ENCODE measurements at regions not wholly inside any gene's neighbourhood (a gene's known extent, or its start where the extent isn't known, plus 50 kb on each side); places are given as distances from the start of the nearest gene placed in this dataset.
A peak's percentile ranks its signal among the peaks of the same experiment; 100 is the strongest.

- ChIA-PET CTCF (no interaction called here), POLR2A (ENCODE audit: unreplicated experiment) (no interaction called here)
- Histone ChIP-seq H2AK5ac (ENCODE audit: low read depth, low read length) (no peak overlapping the region), H3K56ac (ENCODE audit: extremely low read depth, insufficient read depth, low read length) (no peak overlapping the region), H4K8ac (ENCODE audit: low read depth in 2 of 2, low read length in 2 of 2) (no peak overlapping the region), H4K91ac (ENCODE audit: insufficient read depth, low read depth, low read length) (no peak overlapping the region), H3K9ac (ENCODE audit: low read depth, low read length) (no peak overlapping the region), H2BK20ac (ENCODE audit: low read depth, low read length) (no peak overlapping the region), H4K20me1 (ENCODE audit: insufficient read depth, low read length) (no peaks in the 10 kb centered on the region), H3K23ac (ENCODE audit: low read depth, low read length) (no peak overlapping the region), H3K4me3 (ENCODE audit: insufficient read depth, low read depth, low read length) (no peak overlapping the region), H3K27ac (ENCODE audit: insufficient read depth, low read length) (no peak overlapping the region), H3K4me1 (ENCODE audit: control insufficient read depth, insufficient read depth, low read length) (no peaks in the 10 kb centered on the region), H3K79me1 (ENCODE audit: low read depth in 1 of 2, low read length in 2 of 2) (no peaks in the 10 kb centered on the region), H3K4ac (ENCODE audit: low read depth, low read length) (no peak overlapping the region), H3K14ac (replicated peaks; ENCODE audit: low read depth, low read length) (no peak overlapping the region), H3K27me3 (ENCODE audit: control insufficient read depth, insufficient read depth, low read length) (no peaks in the 10 kb centered on the region), H3K9me3 (ENCODE audit: control insufficient read depth, insufficient read depth, low read length) (no peaks in the 10 kb centered on the region), H3K9me1 (ENCODE audit: insufficient read depth, low read length) (no peaks in the 10 kb centered on the region), H3K4me2 (ENCODE audit: low read depth, low read length) (no peak overlapping the region), H2BK15ac (ENCODE audit: low read depth, low read length) (no peak overlapping the region), H2BK120ac (ENCODE audit: low read depth, low read length) (no peak overlapping the region), H3K36me3 (ENCODE audit: control insufficient read depth, insufficient read depth, low read length) (no peaks in the 10 kb centered on the region), H2AFZ (replicated peaks; ENCODE audit: low read length, poor library complexity) (no peak overlapping the region), H2AK9ac (replicated peaks; ENCODE audit: low read depth, low read length, poor library complexity) (no peak overlapping the region), H2BK5ac (ENCODE audit: low read depth, low read length, poor library complexity, severe bottlenecking) (no peak overlapping the region), H4K5ac (ENCODE audit: low read depth, low read length) (no peak overlapping the region), H3K18ac (ENCODE audit: low read depth, low read length) (no peak overlapping the region)
- DNase-seq (peak; percentile 1), ATAC-seq (ENCODE audit: low read depth) (no peak)
- dilution Hi-C loops (cut with HindIII; ENCODE audit: low sequenced_read_pairs, unreplicated experiment), result no loop called here
- intact Hi-C loops (cut with micrococcal nuclease), result no loop called here
- no peak for TF ChIP-seq CHD1 (IDR thresholded peaks at IDR 0.05; ENCODE audit: low read depth, low read length)
- no peak for TF ChIP-seq USF2 (IDR thresholded peaks at IDR 0.05; ENCODE audit: low read depth, low read length)
- TF ChIP-seq BHLHE40 (IDR thresholded peaks at IDR 0.05; ENCODE audit: low read depth, low read length), result no peak
- no peak for TF ChIP-seq SMC3 (IDR thresholded peaks at IDR 0.05; ENCODE audit: low read depth, low read length)
- TF ChIP-seq POLR2A (IDR thresholded peaks at IDR 0.05; ENCODE audit: low read depth, low read length), result no peak
- TF ChIP-seq RAD21 (IDR thresholded peaks at IDR 0.05; ENCODE audit: low read length), result no peak
- no peak for TF ChIP-seq FOS (IDR thresholded peaks at IDR 0.05; ENCODE audit: low read depth, low read length)
- no peak for TF ChIP-seq RCOR1 (IDR thresholded peaks at IDR 0.05; ENCODE audit: insufficient replicate concordance, low read length)
- TF ChIP-seq NFE2L2 (IDR thresholded peaks at IDR 0.05; ENCODE audit: low read depth, low read length), result no peak
- TF ChIP-seq, protein P1, sequence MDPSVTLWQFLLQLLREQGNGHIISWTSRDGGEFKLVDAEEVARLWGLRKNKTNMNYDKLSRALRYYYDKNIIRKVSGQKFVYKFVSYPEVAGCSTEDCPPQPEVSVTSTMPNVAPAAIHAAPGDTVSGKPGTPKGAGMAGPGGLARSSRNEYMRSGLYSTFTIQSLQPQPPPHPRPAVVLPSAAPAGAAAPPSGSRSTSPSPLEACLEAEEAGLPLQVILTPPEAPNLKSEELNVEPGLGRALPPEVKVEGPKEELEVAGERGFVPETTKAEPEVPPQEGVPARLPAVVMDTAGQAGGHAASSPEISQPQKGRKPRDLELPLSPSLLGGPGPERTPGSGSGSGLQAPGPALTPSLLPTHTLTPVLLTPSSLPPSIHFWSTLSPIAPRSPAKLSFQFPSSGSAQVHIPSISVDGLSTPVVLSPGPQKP (IDR thresholded peaks at IDR 0.05; ENCODE audit: borderline replicate concordance, low read depth, low read length), result no peak
- TF ChIP-seq RFX5 (IDR thresholded peaks at IDR 0.05; ENCODE audit: low read depth, low read length), result no peak
- TF ChIP-seq MAZ (IDR thresholded peaks at IDR 0.05; ENCODE audit: borderline replicate concordance, low read depth, low read length), result no peak
- no peak for TF ChIP-seq CEBPB (IDR thresholded peaks at IDR 0.05; ENCODE audit: low read depth, low read length)
- TF ChIP-seq CTCF (conservative IDR thresholded peaks at IDR 0.05; ENCODE audit: low read depth, low read length), result no peak
- no peak for TF ChIP-seq MAFK (IDR thresholded peaks at IDR 0.05; ENCODE audit: low read depth, low read length)
- no peak for TF ChIP-seq MXI1 (IDR thresholded peaks at IDR 0.05; ENCODE audit: borderline replicate concordance, low read depth, low read length)
- in situ Hi-C loops (cut with MboI; ENCODE audit: low sequenced_read_pairs), result no loop called here
- WGBS, 2 experiments (ENCODE audit: extremely low coverage in 2 of 2, insufficient read length in 1 of 2), result no CpG with 5 or more reads among the region's 8 CpGs
- no TSS peak for BruUV-seq (replicated peaks)
These were observed 154.9 kb upstream of the GYPA start for GRCh38 chr4:144295286-144295995.
